ENCODE measurements at regions not wholly inside any gene's neighbourhood (a gene's known extent, or its start where the extent isn't known, plus 50 kb on each side); places are given as distances from the start of the nearest gene placed in this dataset.

GRCh38 chr6:169956580-169956979 is 205.2 kb downstream of the ERMARD start:
- TF ChIP-seq, protein P1, sequence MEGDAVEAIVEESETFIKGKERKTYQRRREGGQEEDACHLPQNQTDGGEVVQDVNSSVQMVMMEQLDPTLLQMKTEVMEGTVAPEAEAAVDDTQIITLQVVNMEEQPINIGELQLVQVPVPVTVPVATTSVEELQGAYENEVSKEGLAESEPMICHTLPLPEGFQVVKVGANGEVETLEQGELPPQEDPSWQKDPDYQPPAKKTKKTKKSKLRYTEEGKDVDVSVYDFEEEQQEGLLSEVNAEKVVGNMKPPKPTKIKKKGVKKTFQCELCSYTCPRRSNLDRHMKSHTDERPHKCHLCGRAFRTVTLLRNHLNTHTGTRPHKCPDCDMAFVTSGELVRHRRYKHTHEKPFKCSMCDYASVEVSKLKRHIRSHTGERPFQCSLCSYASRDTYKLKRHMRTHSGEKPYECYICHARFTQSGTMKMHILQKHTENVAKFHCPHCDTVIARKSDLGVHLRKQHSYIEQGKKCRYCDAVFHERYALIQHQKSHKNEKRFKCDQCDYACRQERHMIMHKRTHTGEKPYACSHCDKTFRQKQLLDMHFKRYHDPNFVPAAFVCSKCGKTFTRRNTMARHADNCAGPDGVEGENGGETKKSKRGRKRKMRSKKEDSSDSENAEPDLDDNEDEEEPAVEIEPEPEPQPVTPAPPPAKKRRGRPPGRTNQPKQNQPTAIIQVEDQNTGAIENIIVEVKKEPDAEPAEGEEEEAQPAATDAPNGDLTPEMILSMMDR (IDR thresholded peaks at IDR 0.05; ENCODE audit: insufficient read depth, low read depth, low read length) = no peak
- TF ChIP-seq EZH2 (IDR thresholded peaks at IDR 0.05; ENCODE audit: insufficient read depth, low read length) = no peak

All from astrocyte (in vitro differentiated cells and primary cell).